GM12864 (cell line): ENCODE measurements at regions not wholly inside any gene's neighbourhood (a gene's known extent, or its start where the extent isn't known, plus 50 kb on each side); places are given as distances from the start of the nearest gene placed in this dataset.

Source experiments
- DNase-seq: peaks from one replicate; pipeline ENCODE4 v3.0.0-alpha.2; 2011; ENCODE audit warnings: low read depth
- H3K4me3 ChIP-seq: 2 replicates; pipeline ENCODE4 v1.5.1; 2011; ENCODE audit warnings: mild to moderate bottlenecking, low read depth, low read length, control low read depth
- CTCF ChIP-seq: IDR thresholded peaks from 2 replicates; pipeline ENCODE4 v1.5.1; 2011; ENCODE audit warnings: low read depth, mild to moderate bottlenecking, moderate library complexity, low read length, control low read depth, inconsistent platforms; ENCODE audit errors: missing control alignments

- TF ChIP-seq CTCF, result no peak
- no peak overlapping the region for H3K4me3 ChIP-seq
- DNase-seq, result no peak
Observed at GRCh38 chr2:186304064-186304463, 182.0 kb upstream of the ZC3H15 start.

GRCh38 chr2:186306754-186307153 is 179.3 kb upstream of the ZC3H15 start:
- no peak overlapping the region for H3K4me3 ChIP-seq
- DNase-seq, result no peak
- no peak for TF ChIP-seq CTCF

- no peak overlapping the region for H3K4me3 ChIP-seq
- no peak for DNase-seq
- TF ChIP-seq CTCF, result no peak
Observed at GRCh38 chr2:186307871-186308270, 178.2 kb upstream of the ZC3H15 start.

- TF ChIP-seq CTCF, result no peak
- H3K4me3 ChIP-seq, result no peak overlapping the region
- DNase-seq, result no peak
Observed at GRCh38 chr2:186308347-186308746, 177.7 kb upstream of the ZC3H15 start.

- no peak overlapping the region for H3K4me3 ChIP-seq
- DNase-seq, result no peak
- TF ChIP-seq CTCF, result no peak
Observed at GRCh38 chr2:186309901-186310300, 176.2 kb upstream of the ZC3H15 start.

- DNase-seq, result no peak
- H3K4me3 ChIP-seq, result no peak overlapping the region
- no peak for TF ChIP-seq CTCF
Observed at GRCh38 chr2:186319105-186319504, 167.0 kb upstream of the ZC3H15 start.

- no peak for DNase-seq
- no peak overlapping the region for H3K4me3 ChIP-seq
- no peak for TF ChIP-seq CTCF
Observed at GRCh38 chr2:186325827-186326535, 160.1 kb upstream of the ZC3H15 start.
